Upper lobe of left lung (tissue), 6 donors: ENCODE measurements at regions not wholly inside any gene's neighbourhood (a gene's known extent, or its start where the extent isn't known, plus 50 kb on each side); places are given as distances from the start of the nearest gene placed in this dataset.

Experiments used
- ATAC-seq, 2 donors: fragments of 200-7000 bp; cut with Tn5 transposase; one replicate each; pipeline ENCODE4 v1.9.1; 2022; ENCODE audit warnings: mild to moderate bottlenecking in 2 of 2, moderate library complexity in 2 of 2; ENCODE audit not compliant: low FRiP score in 2 of 2
- DNase-seq, 2 donors: peaks; one replicate each; pipeline ENCODE4 v3.0.0-alpha.2; 2019 to 2020
- H3K27ac ChIP-seq, 4 donors: fragments of 200-600 bp; sonication (generic); one replicate each; pipeline ENCODE4 v1.5.1; 2016 to 2019
- H3K27me3 ChIP-seq, 4 donors: fragments of 200-600 bp; sonication (generic); one replicate each; pipeline ENCODE4 v1.5.1; 2017 to 2019
- H3K36me3 ChIP-seq, 4 donors: fragments of 200-600 bp; sonication (generic); one replicate each; pipeline ENCODE4 v1.5.1; 2016 to 2019
- H3K4me1 ChIP-seq, 4 donors: fragments of 200-600 bp; sonication (generic); one replicate each; pipeline ENCODE4 v1.5.1; 2018 to 2019
- H3K4me3 ChIP-seq, 4 donors: fragments of 200-600 bp; sonication (generic); one replicate each; pipeline ENCODE4 v1.5.1; 2017 to 2019; ENCODE audit warnings: mild to moderate bottlenecking in 2 of 4, moderate library complexity in 1 of 4
- H3K9me3 ChIP-seq, 4 donors: fragments of 200-600 bp; sonication (generic); one replicate each; pipeline ENCODE4 v1.5.1; 2018 to 2019
- EP300 ChIP-seq, 4 donors: sonication (generic); formaldehyde crosslinking; IDR thresholded peaks; one replicate each; pipeline ENCODE4 v1.5.1; 2017; ENCODE audit warnings: antibody characterized with exemption in 4 of 4, control low read depth in 2 of 4
- POLR2A ChIP-seq, 4 donors: fragments of 450-650 bp; IDR thresholded peaks; one replicate each; pipeline ENCODE4 v1.5.1; 2016 to 2017; ENCODE audit warnings: antibody characterized with exemption in 4 of 4, mild to moderate bottlenecking in 2 of 4
- POLR2AphosphoS5 ChIP-seq, 2 donors: sonication (generic); formaldehyde crosslinking; IDR thresholded peaks; one replicate each; pipeline ENCODE4 v1.5.1; 2017; ENCODE audit warnings: antibody characterized with exemption in 2 of 2
- WGBS, 2 donors: methylation state at CpG; one replicate each; pipeline ENCODE4 v1.1.5; 2017 to 2018; 5-methylcytosine and 5-hydroxymethylcytosine counted together
- TF ChIP-seq, protein P1 (sequence below), 6 experiments: fragments of 450-650 bp in 4 of 6; fragments of 200-600 bp in 2 of 6; sonication (generic) in 2 of 6; IDR thresholded peaks; one replicate each; pipeline ENCODE4 v1.5.1; 2016 to 2019; ENCODE audit warnings: antibody characterized with exemption in 6 of 6
- donor health status: DM: no; HTN: no; CAD: no; lungs with moderate emphysema.
- donor health status: DM: no; HTN: yes; CAD: no; lungs with severe emphysema.

DNA sequence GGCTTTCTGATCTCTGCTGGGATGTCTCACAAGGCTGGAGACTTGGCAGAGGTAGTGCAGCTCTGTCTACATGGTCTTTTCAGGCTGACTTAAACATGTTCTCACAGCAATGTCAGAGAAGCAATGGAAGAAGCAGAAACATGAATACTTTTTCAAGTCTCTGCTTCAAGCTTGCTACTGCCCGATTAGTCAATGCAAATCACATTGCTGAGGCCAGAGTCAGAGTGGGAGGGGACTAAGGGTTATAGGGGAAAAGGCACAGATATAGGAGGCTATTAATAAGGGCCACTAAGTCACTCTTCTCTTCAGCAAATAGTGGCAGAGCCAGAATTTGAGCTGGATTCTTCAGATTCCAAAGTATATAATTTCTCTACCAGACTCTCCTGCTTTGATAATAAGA lies 390.5 kb downstream of the TMEM135 start:
- no peaks in the 10 kb centered on the region for H3K4me1 ChIP-seq
- no peak overlapping the region for H3K27ac ChIP-seq
- no peaks in the 10 kb centered on the region for H3K36me3 ChIP-seq
- H3K9me3 ChIP-seq = no peaks in the 10 kb centered on the region
- TF ChIP-seq POLR2AphosphoS5 (IDR thresholded peaks at IDR 0.05) (no peak), EP300 (IDR thresholded peaks at IDR 0.05) (no peak), POLR2A (IDR thresholded peaks at IDR 0.05) (no peak)
- TF ChIP-seq, protein P1, sequence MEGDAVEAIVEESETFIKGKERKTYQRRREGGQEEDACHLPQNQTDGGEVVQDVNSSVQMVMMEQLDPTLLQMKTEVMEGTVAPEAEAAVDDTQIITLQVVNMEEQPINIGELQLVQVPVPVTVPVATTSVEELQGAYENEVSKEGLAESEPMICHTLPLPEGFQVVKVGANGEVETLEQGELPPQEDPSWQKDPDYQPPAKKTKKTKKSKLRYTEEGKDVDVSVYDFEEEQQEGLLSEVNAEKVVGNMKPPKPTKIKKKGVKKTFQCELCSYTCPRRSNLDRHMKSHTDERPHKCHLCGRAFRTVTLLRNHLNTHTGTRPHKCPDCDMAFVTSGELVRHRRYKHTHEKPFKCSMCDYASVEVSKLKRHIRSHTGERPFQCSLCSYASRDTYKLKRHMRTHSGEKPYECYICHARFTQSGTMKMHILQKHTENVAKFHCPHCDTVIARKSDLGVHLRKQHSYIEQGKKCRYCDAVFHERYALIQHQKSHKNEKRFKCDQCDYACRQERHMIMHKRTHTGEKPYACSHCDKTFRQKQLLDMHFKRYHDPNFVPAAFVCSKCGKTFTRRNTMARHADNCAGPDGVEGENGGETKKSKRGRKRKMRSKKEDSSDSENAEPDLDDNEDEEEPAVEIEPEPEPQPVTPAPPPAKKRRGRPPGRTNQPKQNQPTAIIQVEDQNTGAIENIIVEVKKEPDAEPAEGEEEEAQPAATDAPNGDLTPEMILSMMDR (IDR thresholded peaks at IDR 0.05) = no peak
- WGBS, 2 donors = 37 to 69% methylated on average over 1 of the region's 1 CpG
- ATAC-seq = no peak
- H3K4me3 ChIP-seq = no peak overlapping the region
- no peaks in the 10 kb centered on the region for H3K27me3 ChIP-seq
- no peak for DNase-seq

GRCh38 chr11:87425943-87426342 lies 388.2 kb downstream of the TMEM135 start:
- WGBS, 2 donors = 82 to 100% methylated on average over 1 of the region's 1 CpG

GRCh38 chr11:87425391-87425790 lies 387.7 kb downstream of the TMEM135 start:
- no peaks in the 10 kb centered on the region for H3K9me3 ChIP-seq
- 91 to 96% methylated on average over 4 to 5 of the region's 5 CpGs for WGBS, 2 donors
- TF ChIP-seq EP300 (IDR thresholded peaks at IDR 0.05) (no peak), POLR2A (IDR thresholded peaks at IDR 0.05) (no peak), POLR2AphosphoS5 (IDR thresholded peaks at IDR 0.05) (no peak)
- TF ChIP-seq, protein P1 (IDR thresholded peaks at IDR 0.05) = no peak
- H3K36me3 ChIP-seq = no peaks in the 10 kb centered on the region
- H3K27ac ChIP-seq = no peak overlapping the region
- no peaks in the 10 kb centered on the region for H3K4me1 ChIP-seq
- DNase-seq (no peak), ATAC-seq (no peak)
- H3K4me3 ChIP-seq = no peak overlapping the region
- H3K27me3 ChIP-seq = no peaks in the 10 kb centered on the region

More at GRCh38 chr11:87425943-87426342, 388.2 kb downstream of the TMEM135 start:
- H3K4me3 ChIP-seq = no peak overlapping the region
- H3K27ac ChIP-seq = no peak overlapping the region
- DNase-seq = no peak
- no peak for ATAC-seq
- no peak for TF ChIP-seq EP300 (IDR thresholded peaks at IDR 0.05)
- TF ChIP-seq POLR2AphosphoS5 (IDR thresholded peaks at IDR 0.05) = no peak
- TF ChIP-seq POLR2A (IDR thresholded peaks at IDR 0.05) = no peak
- TF ChIP-seq, protein P1 (IDR thresholded peaks at IDR 0.05) = no peak
- H3K9me3 ChIP-seq = no peaks in the 10 kb centered on the region
- H3K36me3 ChIP-seq = no peaks in the 10 kb centered on the region
- H3K27me3 ChIP-seq = no peaks in the 10 kb centered on the region
- H3K4me1 ChIP-seq = no peaks in the 10 kb centered on the region

GRCh38 chr11:87423161-87423560 lies 385.4 kb downstream of the TMEM135 start:
- Histone ChIP-seq H3K36me3 (no peaks in the 10 kb centered on the region), H3K27me3 (no peaks in the 10 kb centered on the region), H3K9me3 (no peaks in the 10 kb centered on the region), H3K4me1 (no peaks in the 10 kb centered on the region), H3K4me3 (no peak overlapping the region), H3K27ac (no peak overlapping the region)
- TF ChIP-seq, protein P1 (IDR thresholded peaks at IDR 0.05) = no peak
- no peak for TF ChIP-seq POLR2AphosphoS5 (IDR thresholded peaks at IDR 0.05)
- no peak for TF ChIP-seq POLR2A (IDR thresholded peaks at IDR 0.05)
- no peak for TF ChIP-seq EP300 (IDR thresholded peaks at IDR 0.05)
- ATAC-seq = no peak
- 78 to 83% methylated on average over 3 of the region's 3 CpGs for WGBS, 2 donors
- no peak for DNase-seq

GRCh38 chr11:87422566-87422965 lies 384.8 kb downstream of the TMEM135 start:
- no peak overlapping the region for H3K27ac ChIP-seq
- WGBS, 2 donors = 70 to 76% methylated on average over 3 of the region's 3 CpGs

More at GRCh38 chr11:87422566-87422965, 384.8 kb downstream of the TMEM135 start:
- no peak for ATAC-seq
- Histone ChIP-seq H3K27me3 (no peaks in the 10 kb centered on the region), H3K4me3 (no peak overlapping the region), H3K36me3 (no peaks in the 10 kb centered on the region), H3K4me1 (no peaks in the 10 kb centered on the region), H3K9me3 (no peaks in the 10 kb centered on the region)
- DNase-seq = no peak
- TF ChIP-seq EP300 (IDR thresholded peaks at IDR 0.05) = no peak
- no peak for TF ChIP-seq POLR2A (IDR thresholded peaks at IDR 0.05)
